Upper lobe of left lung (tissue), 4 donors: ENCODE measurements at regions not wholly inside any gene's neighbourhood (a gene's known extent, or its start where the extent isn't known, plus 50 kb on each side); places are given as distances from the start of the nearest gene placed in this dataset.

Source experiments
- CTCF ChIP-seq, 6 experiments: fragments of 450-650 bp in 4 of 6; fragments of 200-600 bp in 2 of 6; sonication (generic) in 2 of 6; IDR thresholded peaks; one replicate each; pipeline ENCODE4 v1.5.1; 2016 to 2019; ENCODE audit warnings: antibody characterized with exemption in 6 of 6
- POLR2A ChIP-seq, 4 donors: fragments of 450-650 bp; IDR thresholded peaks; one replicate each; pipeline ENCODE4 v1.5.1; 2016 to 2017; ENCODE audit warnings: antibody characterized with exemption in 4 of 4, mild to moderate bottlenecking in 2 of 4
- POLR2AphosphoS5 ChIP-seq, 2 donors: sonication (generic); formaldehyde crosslinking; IDR thresholded peaks; one replicate each; pipeline ENCODE4 v1.5.1; 2017; ENCODE audit warnings: antibody characterized with exemption in 2 of 2

GRCh38 chr4:138758196-138758595 is 257.4 kb upstream of the NOCT start:
- no peak for TF ChIP-seq POLR2AphosphoS5 (IDR thresholded peaks at IDR 0.05)
- no peak for TF ChIP-seq CTCF (IDR thresholded peaks at IDR 0.05)
- TF ChIP-seq POLR2A (IDR thresholded peaks at IDR 0.05): no peak
